Suprapubic skin (tissue), 3 donors: ENCODE measurements at regions not wholly inside any gene's neighbourhood (a gene's known extent, or its start where the extent isn't known, plus 50 kb on each side); places are given as distances from the start of the nearest gene placed in this dataset.

Experiments used
- POLR2AphosphoS5 ChIP-seq, 3 donors: sonication (generic); formaldehyde crosslinking; IDR thresholded peaks; one replicate each; pipeline ENCODE4 v1.6.1; 2017; ENCODE audit warnings: antibody characterized with exemption in 3 of 3
- TF ChIP-seq, protein P1 (sequence below), 2 donors: fragments of 200-600 bp in 1 of 2; fragments of 450-650 bp in 1 of 2; sonication (generic) in 1 of 2; IDR thresholded peaks; one replicate each; pipeline ENCODE4 v1.5.1; 2016 to 2019; ENCODE audit warnings: antibody characterized with exemption in 2 of 2, mild to moderate bottlenecking in 1 of 2, moderate library complexity in 1 of 2

DNA sequence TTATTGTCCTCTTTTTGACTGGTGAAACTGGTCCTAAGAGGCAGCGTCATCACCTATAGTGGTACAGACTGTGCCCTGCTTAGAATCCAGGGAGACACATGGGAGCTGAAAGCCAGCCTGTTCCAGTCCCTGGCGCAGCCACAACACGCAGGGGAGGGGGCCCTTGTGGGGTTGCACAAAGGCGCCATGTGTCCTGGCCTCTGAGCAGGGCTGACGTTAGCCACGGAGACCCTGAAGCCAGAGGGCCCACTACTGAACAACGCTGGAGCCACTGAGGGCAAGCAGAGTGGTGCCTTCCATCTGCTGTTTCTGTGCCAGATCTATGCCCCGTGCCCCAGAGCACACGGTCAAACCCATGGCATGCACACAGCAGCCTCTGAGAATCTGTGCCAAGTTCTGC lies 147.3 kb downstream of the ACTL7B start:
- TF ChIP-seq, protein P1, sequence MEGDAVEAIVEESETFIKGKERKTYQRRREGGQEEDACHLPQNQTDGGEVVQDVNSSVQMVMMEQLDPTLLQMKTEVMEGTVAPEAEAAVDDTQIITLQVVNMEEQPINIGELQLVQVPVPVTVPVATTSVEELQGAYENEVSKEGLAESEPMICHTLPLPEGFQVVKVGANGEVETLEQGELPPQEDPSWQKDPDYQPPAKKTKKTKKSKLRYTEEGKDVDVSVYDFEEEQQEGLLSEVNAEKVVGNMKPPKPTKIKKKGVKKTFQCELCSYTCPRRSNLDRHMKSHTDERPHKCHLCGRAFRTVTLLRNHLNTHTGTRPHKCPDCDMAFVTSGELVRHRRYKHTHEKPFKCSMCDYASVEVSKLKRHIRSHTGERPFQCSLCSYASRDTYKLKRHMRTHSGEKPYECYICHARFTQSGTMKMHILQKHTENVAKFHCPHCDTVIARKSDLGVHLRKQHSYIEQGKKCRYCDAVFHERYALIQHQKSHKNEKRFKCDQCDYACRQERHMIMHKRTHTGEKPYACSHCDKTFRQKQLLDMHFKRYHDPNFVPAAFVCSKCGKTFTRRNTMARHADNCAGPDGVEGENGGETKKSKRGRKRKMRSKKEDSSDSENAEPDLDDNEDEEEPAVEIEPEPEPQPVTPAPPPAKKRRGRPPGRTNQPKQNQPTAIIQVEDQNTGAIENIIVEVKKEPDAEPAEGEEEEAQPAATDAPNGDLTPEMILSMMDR (IDR thresholded peaks at IDR 0.05): no peak
- TF ChIP-seq POLR2AphosphoS5 (IDR thresholded peaks at IDR 0.05): no peak
